GM23248 (cell line): ENCODE measurements at regions not wholly inside any gene's neighbourhood (a gene's known extent, or its start where the extent isn't known, plus 50 kb on each side); places are given as distances from the start of the nearest gene placed in this dataset.

Source experiments
- DNase-seq: peaks from one replicate; pipeline ENCODE4 v3.0.0-alpha.2; 2015
- H2AFZ ChIP-seq: fragments of 200-600 bp; sonication (generic); 2 replicates; pipeline ENCODE4 v1.6.1; 2016; ENCODE audit warnings: antibody characterized with exemption
- H3F3A ChIP-seq: fragments of 200-600 bp; sonication (generic); 2 replicates; pipeline ENCODE4 v1.6.1; 2016; ENCODE audit warnings: mild to moderate bottlenecking, antibody characterized with exemption, mixed run types; ENCODE audit not compliant: insufficient read depth
- H3K27ac ChIP-seq: fragments of 200-600 bp; sonication (generic); 2 replicates; pipeline ENCODE4 v1.5.1; 2016; ENCODE audit warnings: mild to moderate bottlenecking
- H3K27me3 ChIP-seq: fragments of 200-600 bp; sonication (generic); replicated peaks from 2 replicates; pipeline ENCODE4 v1.6.1; 2016; ENCODE audit warnings: mild to moderate bottlenecking; ENCODE audit not compliant: insufficient read depth
- H3K36me3 ChIP-seq: fragments of 200-600 bp; sonication (generic); 2 replicates; pipeline ENCODE4 v1.6.1; 2016; ENCODE audit warnings: low read depth, mild to moderate bottlenecking
- H3K4me1 ChIP-seq: fragments of 200-600 bp; sonication (generic); 2 replicates; pipeline ENCODE4 v1.6.1; 2016; ENCODE audit warnings: mild to moderate bottlenecking; ENCODE audit not compliant: insufficient read depth
- H3K4me2 ChIP-seq: fragments of 200-600 bp; sonication (generic); one replicate; pipeline ENCODE4 v1.6.1; 2016; ENCODE audit warnings: mild to moderate bottlenecking; ENCODE audit not compliant: unreplicated experiment
- H3K4me3 ChIP-seq: fragments of 200-600 bp; sonication (generic); 2 replicates; pipeline ENCODE4 v1.5.1; 2016; ENCODE audit warnings: mild to moderate bottlenecking
- H3K79me2 ChIP-seq: fragments of 200-600 bp; sonication (generic); 2 replicates; pipeline ENCODE4 v1.6.1; 2016; ENCODE audit warnings: mild to moderate bottlenecking; ENCODE audit not compliant: insufficient read depth
- H3K9ac ChIP-seq: fragments of 200-600 bp; sonication (generic); 2 replicates; pipeline ENCODE4 v1.6.1; 2016; ENCODE audit warnings: mild to moderate bottlenecking
- H3K9me2 ChIP-seq: fragments of 200-600 bp; sonication (generic); 2 replicates; pipeline ENCODE4 v1.6.1; 2016; ENCODE audit warnings: mixed run types, mild to moderate bottlenecking, moderate library complexity; ENCODE audit not compliant: insufficient read depth
- H3K9me3 ChIP-seq: fragments of 200-600 bp; sonication (generic); one replicate; pipeline ENCODE4 v1.6.1; 2017; ENCODE audit warnings: low read depth
- H4K20me1 ChIP-seq: fragments of 200-600 bp; sonication (generic); 2 replicates; pipeline ENCODE4 v1.6.0; 2016; ENCODE audit not compliant: insufficient read depth
- EZH2 ChIP-seq: fragments of 200-600 bp; sonication (generic); IDR thresholded peaks from 2 replicates; pipeline ENCODE4 v1.6.1; 2018; ENCODE audit warnings: antibody characterized with exemption, mild to moderate bottlenecking; ENCODE audit not compliant: insufficient read depth, poor library complexity, severe bottlenecking
- EZH2phosphoT487 ChIP-seq: fragments of 200-600 bp; sonication (generic); IDR thresholded peaks from 2 replicates; pipeline ENCODE4 v1.6.1; 2018; ENCODE audit warnings: antibody characterized with exemption, moderate library complexity, mild to moderate bottlenecking, low read depth; ENCODE audit not compliant: insufficient read depth
- WGBS, 2 experiments: methylation state at CpG; one replicate each; pipeline ENCODE4 v1.1.6; 2015 to 2017; ENCODE audit warnings: low lambda C conversion rate in 2 of 2, low coverage in 1 of 2; ENCODE audit errors: missing lambda C conversion rate in 2 of 2; 5-methylcytosine and 5-hydroxymethylcytosine counted together
- in situ Hi-C: fragments of 300-500 bp; cut with MboI; formaldehyde crosslinking; loops from 2 replicates; pipeline ENCODE4 v1.15.0; 2020

- no peaks in the 10 kb centered on the region for H3F3A ChIP-seq
- 81 to 88% methylated on average over 12 of the region's 12 CpGs for WGBS, 2 experiments
- TF ChIP-seq EZH2phosphoT487: no peak
- no peak for TF ChIP-seq EZH2
- H3K9ac ChIP-seq: no peak overlapping the region
- H3K9me2 ChIP-seq: no peaks in the 10 kb centered on the region
- H3K4me2 ChIP-seq: peak overlapping the region; percentile 67
- no peaks in the 10 kb centered on the region for H3K27me3 ChIP-seq
- no peaks in the 10 kb centered on the region for H4K20me1 ChIP-seq
- H3K4me3 ChIP-seq: no peak overlapping the region
- peak overlapping the region; percentile 63 for H2AFZ ChIP-seq
- H3K27ac ChIP-seq: peak overlapping the region; percentile 31; the same call in 1 of the 2 replicates
- peaks cover 13% of the 10 kb centered on the region for H3K4me1 ChIP-seq
- no peaks in the 10 kb centered on the region for H3K79me2 ChIP-seq
- in situ Hi-C loops: no loop called here
- DNase-seq: peak; percentile 66
- no peaks in the 10 kb centered on the region for H3K36me3 ChIP-seq
- no peaks in the 10 kb centered on the region for H3K9me3 ChIP-seq
Observed at GRCh38 chr7:47724335-47724982, 142.5 kb upstream of the TNS3 start.

GRCh38 chr7:47722126-47722525 is 140.2 kb upstream of the TNS3 start:
- in situ Hi-C loops: no loop called here
- no peak for DNase-seq
- Histone ChIP-seq H4K20me1 (no peaks in the 10 kb centered on the region), H3K9ac (no peak overlapping the region), H3K9me2 (no peaks in the 10 kb centered on the region), H3K4me3 (no peak overlapping the region), H3K4me2 (no peak overlapping the region), H3K79me2 (no peaks in the 10 kb centered on the region), H3K27ac (no peak overlapping the region), H2AFZ (no peak overlapping the region), H3K9me3 (no peaks in the 10 kb centered on the region), H3K36me3 (no peaks in the 10 kb centered on the region), H3K27me3 (no peaks in the 10 kb centered on the region), H3K4me1 (peaks cover 13% of the 10 kb centered on the region), H3F3A (no peaks in the 10 kb centered on the region)
- TF ChIP-seq EZH2 (no peak), EZH2phosphoT487 (no peak)
- 92 to 95% methylated on average over 8 of the region's 8 CpGs for WGBS, 2 experiments

DNA sequence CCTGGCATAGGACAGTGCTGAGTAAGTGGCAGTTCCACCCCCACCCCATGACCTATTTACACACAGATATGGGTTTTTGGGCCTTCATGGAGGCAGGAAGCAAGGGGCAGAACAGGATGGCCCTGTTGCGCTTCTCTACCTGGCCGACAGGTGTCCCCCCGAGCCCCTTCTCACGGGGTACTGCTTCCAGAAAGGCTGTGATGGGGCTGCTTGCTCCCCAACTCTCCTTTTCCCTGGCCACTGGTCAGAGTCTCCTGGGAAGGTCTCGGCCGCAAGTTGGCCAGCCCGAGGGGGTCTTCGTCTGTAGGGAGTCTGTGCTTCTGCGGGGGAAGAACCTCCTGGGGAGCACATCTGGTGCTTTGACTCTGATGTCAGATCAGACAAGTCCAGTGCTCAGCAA is 139.8 kb upstream of the TNS3 start:
- DNase-seq: no peak
- no peak overlapping the region for H2AFZ ChIP-seq
- peaks cover 13% of the 10 kb centered on the region for H3K4me1 ChIP-seq
- no peaks in the 10 kb centered on the region for H3K27me3 ChIP-seq
- no peak overlapping the region for H3K9ac ChIP-seq
- no peaks in the 10 kb centered on the region for H3F3A ChIP-seq
- no peak for TF ChIP-seq EZH2
- TF ChIP-seq EZH2phosphoT487: no peak
- H3K9me2 ChIP-seq: no peaks in the 10 kb centered on the region
- H3K9me3 ChIP-seq: no peaks in the 10 kb centered on the region
- in situ Hi-C loops: no loop called here
- H3K36me3 ChIP-seq: no peaks in the 10 kb centered on the region
- 85 to 94% methylated on average over 9 of the region's 9 CpGs for WGBS, 2 experiments
- H3K4me3 ChIP-seq: no peak overlapping the region
- no peak overlapping the region for H3K27ac ChIP-seq
- H3K4me2 ChIP-seq: no peak overlapping the region
- no peaks in the 10 kb centered on the region for H3K79me2 ChIP-seq
- H4K20me1 ChIP-seq: no peaks in the 10 kb centered on the region

DNA sequence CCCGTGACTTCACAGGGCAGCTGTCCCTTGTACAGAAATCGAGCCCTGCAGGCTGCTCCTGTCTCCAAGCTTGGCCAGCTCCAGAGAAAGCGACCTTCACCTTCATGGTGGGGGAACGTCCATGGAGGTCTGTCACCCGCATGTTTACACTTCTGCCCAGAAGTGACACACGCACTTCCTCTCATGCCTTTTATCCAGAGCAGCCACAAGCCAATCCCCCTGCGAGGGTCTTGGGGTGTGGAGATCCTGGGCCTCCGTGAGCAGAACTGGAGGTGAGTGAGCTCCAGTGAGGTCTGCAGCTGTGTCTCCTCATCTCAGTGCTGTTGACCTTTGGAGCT is 139.0 kb upstream of the TNS3 start:
- Histone ChIP-seq H3K79me2 (no peaks in the 10 kb centered on the region), H3F3A (no peaks in the 10 kb centered on the region), H4K20me1 (no peaks in the 10 kb centered on the region), H3K27me3 (no peaks in the 10 kb centered on the region), H3K4me3 (no peak overlapping the region), H3K9me2 (no peaks in the 10 kb centered on the region), H3K9me3 (no peaks in the 10 kb centered on the region), H3K27ac (no peak overlapping the region), H3K36me3 (no peaks in the 10 kb centered on the region), H2AFZ (no peak overlapping the region), H3K4me1 (peaks cover 13% of the 10 kb centered on the region), H3K4me2 (no peak overlapping the region), H3K9ac (no peak overlapping the region)
- no peak for TF ChIP-seq EZH2phosphoT487
- no peak for TF ChIP-seq EZH2
- 69 to 74% methylated on average over 8 of the region's 8 CpGs for WGBS, 2 experiments
- in situ Hi-C loops: no loop called here
- no peak for DNase-seq
